ENCODE measurements at regions not wholly inside any gene's neighbourhood (a gene's known extent, or its start where the extent isn't known, plus 50 kb on each side); places are given as distances from the start of the nearest gene placed in this dataset.
"Not testable (repeated sequence)": the region's sequence is repeated elsewhere in the genome, so short reads cannot be mapped to it uniquely, and the experiment has no call there.

- DNase-seq (ENCODE audit: low read depth): no peak
Observed at GRCh38 chr4:67038228-67038566, 507.1 kb downstream of the CENPC start.

- no peak for DNase-seq (ENCODE audit: low read depth)
Observed at GRCh38 chr4:67037504-67038227, 507.6 kb downstream of the CENPC start.

GRCh38 chr4:67036791-67037190 is 508.5 kb downstream of the CENPC start:
- DNase-seq (ENCODE audit: low read depth): no peak

- peak; percentile 36 for DNase-seq (ENCODE audit: low read depth)
Observed at GRCh38 chr4:67035986-67036385, 509.3 kb downstream of the CENPC start.

GRCh38 chr4:67035501-67035900 is 509.8 kb downstream of the CENPC start:
- peak; percentile 84 for DNase-seq (ENCODE audit: low read depth)

DNA sequence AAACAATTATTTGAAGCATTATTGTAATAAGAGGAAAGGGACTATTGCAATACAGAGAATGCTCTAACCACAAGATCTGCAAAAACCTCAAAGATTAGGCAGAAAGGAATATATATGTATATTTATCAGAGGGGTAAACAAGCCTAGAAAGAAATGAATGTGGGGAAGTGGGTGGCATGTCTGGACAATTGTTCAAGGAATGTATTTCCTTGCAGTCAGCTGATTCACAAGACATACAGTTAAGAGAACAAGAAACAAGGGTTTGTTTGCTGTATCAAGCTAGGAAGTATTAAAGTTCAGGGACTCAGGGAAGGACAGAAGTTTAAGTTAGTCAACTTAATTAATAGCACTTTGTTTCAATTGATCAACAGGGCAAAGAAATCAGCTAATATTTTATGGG is 514.7 kb downstream of the CENPC start:
- DNase-seq (ENCODE audit: low read depth): peak; percentile 48

- peak; percentile 8 for DNase-seq (ENCODE audit: low read depth)
Observed at GRCh38 chr4:67020438-67020797, 524.9 kb downstream of the CENPC start.

- peak; percentile 22 for DNase-seq (ENCODE audit: low read depth)
Observed at GRCh38 chr4:67019686-67020437, 525.4 kb downstream of the CENPC start.

DNA sequence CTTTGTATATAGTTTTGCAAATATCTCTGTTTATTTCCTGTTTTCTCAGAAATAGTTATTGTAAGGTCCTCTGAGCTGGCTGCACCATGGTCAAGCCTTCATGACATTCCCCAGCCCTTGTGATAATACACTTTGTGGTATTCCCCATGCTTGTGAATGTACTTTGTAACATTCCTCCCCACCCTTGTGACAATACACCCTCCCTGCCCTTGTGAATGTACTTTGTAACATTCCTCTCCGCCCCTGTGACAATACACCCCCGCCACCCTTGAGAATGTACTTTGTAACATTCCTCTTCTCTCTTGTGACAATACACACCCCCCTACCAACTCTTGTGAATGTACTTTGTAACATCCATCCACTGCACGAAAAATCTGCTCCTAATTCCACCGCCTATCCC is 530.7 kb downstream of the CENPC start:
- no peak for DNase-seq (ENCODE audit: low read depth)

GRCh38 chr4:67006791-67007190 is 538.5 kb downstream of the CENPC start:
- DNase-seq (ENCODE audit: low read depth): no peak

GRCh38 chr4:66991521-66991920 is 553.8 kb downstream of the CENPC start:
- DNase-seq (ENCODE audit: low read depth): no peak

GRCh38 chr4:66974665-66975064 is 570.6 kb downstream of the CENPC start:
- no peak for DNase-seq (ENCODE audit: low read depth)

- peak; percentile 4 for DNase-seq (ENCODE audit: low read depth)
Observed at GRCh38 chr4:66972087-66972486, 573.2 kb downstream of the CENPC start.

DNA sequence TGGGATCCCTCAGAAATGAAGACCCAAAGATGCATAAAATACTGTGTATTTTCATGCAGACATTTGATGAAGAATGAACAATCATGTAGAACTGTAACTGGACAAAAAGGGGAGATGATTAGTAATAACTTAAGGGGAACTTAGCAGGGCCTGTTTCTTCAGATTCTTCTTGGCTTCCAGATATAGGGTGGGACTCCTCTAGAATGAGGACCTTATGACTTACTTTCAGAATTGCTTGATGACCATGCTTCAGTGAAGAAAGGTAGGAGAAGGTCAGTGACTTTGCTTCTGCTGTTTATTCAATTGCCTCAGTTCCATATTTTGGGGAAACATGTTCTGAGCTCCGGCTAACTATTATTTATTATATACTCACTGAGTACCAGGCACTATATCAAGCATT is 580.8 kb downstream of the CENPC start:
- DNase-seq (ENCODE audit: low read depth): no peak

- no peak for DNase-seq (ENCODE audit: low read depth)
Observed at GRCh38 chr4:66963084-66963483, 582.2 kb downstream of the CENPC start.

GRCh38 chr4:66959207-66959606 is 586.1 kb downstream of the CENPC start:
- DNase-seq (ENCODE audit: low read depth): no peak

DNA sequence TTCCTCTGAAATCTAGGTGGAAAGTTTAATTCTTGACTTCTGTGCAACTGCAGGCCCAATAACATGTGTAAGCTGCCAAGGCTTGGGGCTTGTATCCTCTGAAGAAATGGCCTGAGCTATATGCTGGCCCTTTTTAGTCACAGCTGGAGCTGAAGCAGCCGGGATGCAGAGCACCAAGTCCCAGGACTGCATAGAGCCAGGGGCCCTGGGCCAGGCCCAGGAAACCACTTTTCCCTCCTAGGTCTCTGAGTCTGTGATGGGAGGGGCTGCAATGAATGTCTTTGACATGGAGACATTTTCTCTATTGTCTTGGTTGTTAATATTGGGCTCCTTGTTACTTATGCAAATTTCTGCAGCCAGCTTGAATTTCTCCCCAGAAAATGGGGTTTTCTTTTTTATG is 588.5 kb downstream of the CENPC start:
- DNase-seq (ENCODE audit: low read depth): no peak

DNA sequence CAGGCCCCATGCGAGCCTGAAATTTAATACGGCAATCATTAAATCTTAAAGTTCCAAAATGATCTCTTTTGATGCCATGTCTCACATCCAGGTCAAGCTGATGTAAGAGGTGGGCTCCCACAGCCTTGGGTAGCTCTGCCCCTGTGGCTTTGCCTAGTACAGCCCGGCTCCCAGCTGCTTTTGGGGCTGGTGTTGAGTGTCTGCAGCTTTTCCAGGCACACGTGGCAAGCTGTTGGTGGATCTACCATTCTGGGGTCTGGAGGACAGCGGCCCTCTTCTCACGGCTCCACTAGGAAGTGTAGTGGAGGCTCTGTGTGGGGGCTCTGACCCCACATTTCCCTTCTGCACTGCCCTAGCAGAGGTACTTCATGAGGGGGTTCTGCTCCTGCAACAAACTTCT is 588.9 kb downstream of the CENPC start:
- no peak for DNase-seq (ENCODE audit: low read depth)

DNA sequence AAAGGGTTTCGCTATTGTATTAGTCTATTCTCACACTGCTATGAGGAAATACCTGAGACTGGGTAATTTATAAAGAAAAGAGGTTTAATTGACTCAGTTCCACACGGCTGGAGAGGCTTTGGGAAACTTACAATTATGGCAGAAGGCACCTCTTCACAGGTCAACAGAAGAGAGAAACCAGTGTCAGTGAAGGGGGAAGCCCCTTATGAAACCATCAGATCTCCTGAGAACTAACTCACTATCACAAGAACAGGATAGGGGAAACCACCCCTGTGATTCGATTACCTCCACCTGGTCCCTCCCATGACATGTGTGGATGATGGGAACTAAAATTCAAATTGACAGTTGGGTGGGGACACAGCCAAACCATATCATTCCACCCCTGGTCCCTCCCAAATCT is 589.5 kb downstream of the CENPC start:
- no peak for DNase-seq (ENCODE audit: low read depth)

- DNase-seq (ENCODE audit: low read depth): no peak
Observed at GRCh38 chr4:66949419-66949818, 595.9 kb downstream of the CENPC start.

DNA sequence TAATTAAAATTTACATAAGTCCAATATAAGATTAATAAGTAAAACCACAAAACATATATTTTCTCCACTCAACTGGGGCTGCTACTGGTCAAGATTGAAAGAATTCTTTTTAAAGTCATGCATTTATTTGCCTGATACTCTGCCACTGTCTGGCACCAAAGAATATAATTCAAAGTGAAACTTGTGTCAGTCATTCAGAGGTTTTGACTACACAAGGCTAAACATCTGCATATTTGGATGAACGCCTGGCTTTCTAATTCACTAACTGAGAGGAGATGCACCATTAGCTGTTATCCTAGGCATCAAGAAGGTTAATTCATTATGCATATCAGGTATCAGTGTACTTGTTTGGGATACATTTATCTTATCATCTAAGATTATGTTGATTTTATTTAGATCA is 598.5 kb downstream of the CENPC start:
- no peak for DNase-seq (ENCODE audit: low read depth)

GRCh38 chr4:66943112-66943511 is 602.2 kb downstream of the CENPC start:
- DNase-seq (ENCODE audit: low read depth): no peak

DNA sequence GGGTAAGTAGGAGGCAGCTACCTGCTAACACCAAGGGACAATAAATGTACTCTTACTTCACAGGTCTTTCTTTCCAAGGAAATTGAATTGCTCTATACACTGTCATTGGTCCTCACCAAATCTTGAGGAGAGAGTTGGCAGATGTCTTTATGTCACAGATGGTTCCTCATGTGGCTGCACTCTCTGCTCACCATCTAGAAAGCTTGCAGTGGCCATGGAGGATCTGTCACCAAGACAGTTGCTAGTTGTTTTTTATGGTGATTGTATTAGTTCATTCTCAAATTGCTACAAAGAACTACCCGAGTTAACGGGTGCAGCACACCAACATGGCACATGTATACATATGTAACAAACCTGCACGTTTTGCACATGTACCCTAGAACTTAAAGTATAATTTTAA is 613.3 kb downstream of the CENPC start:
- not testable (repeated sequence) for DNase-seq (ENCODE audit: low read depth)

DNA sequence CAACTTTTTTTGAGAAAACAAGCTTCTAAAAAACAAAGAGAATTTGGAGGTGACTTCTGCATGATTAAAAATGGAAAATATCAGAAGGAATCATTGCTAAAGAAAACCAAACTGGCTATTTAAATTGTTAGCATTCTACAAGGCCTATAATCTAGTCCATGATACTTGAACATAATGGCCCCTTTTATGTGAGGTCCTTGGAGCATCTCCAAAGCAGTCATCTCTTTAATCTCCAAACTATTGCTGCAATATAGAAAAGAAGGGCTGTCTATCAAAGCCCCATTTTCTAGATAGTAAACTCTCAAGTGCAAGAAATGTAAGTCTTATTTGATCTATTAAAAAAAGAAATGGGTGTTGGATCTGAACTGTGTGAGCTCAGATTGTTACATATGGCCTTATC is 615.1 kb downstream of the CENPC start:
- no peak for DNase-seq (ENCODE audit: low read depth)

Measured in iris pigment epithelial cell (primary cell).